Keratinocyte (primary cell): ENCODE measurements at regions not wholly inside any gene's neighbourhood (a gene's known extent, or its start where the extent isn't known, plus 50 kb on each side); places are given as distances from the start of the nearest gene placed in this dataset.

Experiments used
- DNase-seq: peaks from one replicate; pipeline ENCODE4 v3.0.0-alpha.2; 2011; ENCODE audit warnings: low read depth, missing footprints, low spot score
- FAIRE-seq: peaks from 2 replicates; lab custom pipeline; 2011; peaks lifted over from hg19 to GRCh38; lab: Jason Lieb, UNC
- H2AFZ ChIP-seq: 2 replicates; pipeline ENCODE4 v1.6.0; 2012; ENCODE audit warnings: low read length, control low read depth, inconsistent platforms; ENCODE audit not compliant: control insufficient read depth
- H3K27ac ChIP-seq: 2 replicates; pipeline ENCODE4 v1.5.1; 2011; ENCODE audit warnings: low read length; ENCODE audit not compliant: control insufficient read depth, insufficient read depth
- H3K27me3 ChIP-seq: 3 replicates; pipeline ENCODE4 v1.6.0; 2011; ENCODE audit warnings: low read length; ENCODE audit not compliant: control insufficient read depth, insufficient read depth; ENCODE audit errors: extremely low read depth
- H3K36me3 ChIP-seq, 2 experiments: 2 replicates in 1 of 2; 3 replicates in 1 of 2; pipeline ENCODE4 v1.5.1; 2011; ENCODE audit warnings: low read length in 2 of 2, mild to moderate bottlenecking in 1 of 2; ENCODE audit not compliant: control insufficient read depth in 2 of 2, insufficient read depth in 2 of 2; ENCODE audit errors: extremely low read depth in 1 of 2
- H3K4me1 ChIP-seq: 3 replicates; pipeline ENCODE4 v1.5.1; 2011; ENCODE audit warnings: low read length; ENCODE audit not compliant: control insufficient read depth, insufficient read depth; ENCODE audit errors: extremely low read depth
- H3K4me2 ChIP-seq: 3 replicates; pipeline ENCODE4 v1.6.0; 2011; ENCODE audit warnings: low read depth, low read length; ENCODE audit not compliant: control insufficient read depth, insufficient read depth; ENCODE audit errors: extremely low read depth
- H3K4me3 ChIP-seq, 3 experiments: fragments of 200-600 bp in 1 of 3; sonication (generic) in 1 of 3; 2 replicates in 2 of 3; 3 replicates in 1 of 3; pipeline ENCODE4 v1.5.1; 2011 to 2016; ENCODE audit warnings: low read length in 3 of 3, mild to moderate bottlenecking in 3 of 3, control low read depth in 2 of 3, inconsistent platforms in 1 of 3, low read depth in 1 of 3, mixed read lengths in 1 of 3, mixed run types in 1 of 3, moderate library complexity in 1 of 3; ENCODE audit not compliant: control insufficient read depth in 2 of 3, insufficient read depth in 2 of 3; ENCODE audit errors: extremely low read depth in 1 of 3
- H3K79me2 ChIP-seq: 2 replicates; pipeline ENCODE4 v1.6.0; 2012; ENCODE audit warnings: low read length; ENCODE audit not compliant: control insufficient read depth, insufficient read depth
- H3K9ac ChIP-seq: 3 replicates; pipeline ENCODE4 v1.6.0; 2011; ENCODE audit warnings: low read length; ENCODE audit not compliant: control insufficient read depth, insufficient read depth; ENCODE audit errors: extremely low read depth
- H3K9me1 ChIP-seq: 3 replicates; pipeline ENCODE4 v1.6.0; 2011; ENCODE audit warnings: low read length; ENCODE audit not compliant: control insufficient read depth, insufficient read depth; ENCODE audit errors: extremely low read depth
- H3K9me3 ChIP-seq: 2 replicates; pipeline ENCODE4 v1.5.1; 2012; ENCODE audit warnings: low read depth, low read length; ENCODE audit not compliant: control insufficient read depth
- H4K20me1 ChIP-seq: 3 replicates; pipeline ENCODE4 v1.6.0; 2011; ENCODE audit warnings: low read length; ENCODE audit not compliant: control insufficient read depth, insufficient read depth; ENCODE audit errors: extremely low read depth
- CTCF ChIP-seq, 3 experiments: IDR thresholded peaks in 1 of 3; conservative IDR thresholded peaks in 1 of 3; optimal IDR thresholded peaks in 1 of 3; 2 replicates in 2 of 3; 3 replicates in 1 of 3; pipeline versions ENCODE3 to v1.5.1; 2011; ENCODE audit warnings: low read length in 3 of 3, mild to moderate bottlenecking in 3 of 3, moderate library complexity in 2 of 3, control low read depth in 1 of 3, inconsistent platforms in 1 of 3; ENCODE audit not compliant: insufficient read depth in 2 of 3; ENCODE audit errors: extremely low read depth in 1 of 3
- EZH2 ChIP-seq: IDR thresholded peaks from one replicate; pipeline ENCODE4 v1.6.1; 2012; ENCODE audit warnings: inconsistent platforms, mild to moderate bottlenecking, low read length, moderate library complexity
- dilution Hi-C: fragments of 300-500 bp; cut with MboI; formaldehyde crosslinking; loops from one replicate; pipeline ENCODE4 v1.7.0; 2020; ENCODE audit warnings: low sequenced_read_pairs; ENCODE audit not compliant: extremely low pct_ligation_motif_present

GRCh38 chr18:24799176-24799575 is 338.7 kb downstream of the HRH4 start:
- Histone ChIP-seq H3K79me2 (no peaks in the 10 kb centered on the region), H3K4me3 (no peak overlapping the region), H3K9ac (no peak overlapping the region), H3K4me1 (no peaks in the 10 kb centered on the region), H3K9me1 (no peaks in the 10 kb centered on the region), H2AFZ (no peak overlapping the region), H3K27me3 (no peaks in the 10 kb centered on the region), H3K27ac (no peak overlapping the region), H3K36me3 (no peaks in the 10 kb centered on the region), H4K20me1 (no peaks in the 10 kb centered on the region), H3K9me3 (no peaks in the 10 kb centered on the region), H3K4me2 (no peak overlapping the region)
- DNase-seq, result no peak
- dilution Hi-C loops, result no loop called here
- TF ChIP-seq CTCF (optimal IDR thresholded peaks at IDR 0.05 in 1 of 3, IDR thresholded peaks at IDR 0.05 in 1 of 3, conservative IDR thresholded peaks at IDR 0.05 in 1 of 3; ENCODE audit: extremely low read depth in 1 of 3, insufficient read depth in 2 of 3, low read length in 3 of 3), result peak in 1 of 3 experiments; percentile 6
- no peak for TF ChIP-seq EZH2
- no peak for FAIRE-seq

DNA sequence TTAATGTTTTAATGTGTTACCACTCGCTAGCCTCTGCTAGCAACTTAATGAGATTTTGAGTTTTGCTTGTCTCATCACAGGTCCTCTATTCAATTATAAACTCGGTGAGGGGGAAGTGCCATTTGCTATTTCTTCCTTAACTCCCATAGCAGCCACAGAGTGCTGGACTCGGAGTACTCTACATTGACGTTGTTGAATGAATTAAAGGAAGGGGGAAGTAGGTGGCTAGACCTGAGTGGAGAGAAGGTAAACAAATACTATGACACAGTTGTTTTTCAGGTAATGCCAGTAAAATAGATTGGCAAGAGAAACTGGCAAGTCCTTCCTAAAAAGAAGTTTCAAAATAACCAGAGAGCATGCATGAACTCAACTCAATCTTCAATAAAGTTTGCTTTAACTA is 339.3 kb downstream of the HRH4 start:
- Histone ChIP-seq H3K36me3 (no peaks in the 10 kb centered on the region), H3K9ac (no peak overlapping the region), H4K20me1 (no peaks in the 10 kb centered on the region), H3K4me3 (no peak overlapping the region), H3K27ac (no peak overlapping the region), H3K4me2 (no peak overlapping the region), H3K9me3 (no peaks in the 10 kb centered on the region), H3K9me1 (no peaks in the 10 kb centered on the region), H3K27me3 (no peaks in the 10 kb centered on the region), H3K4me1 (no peaks in the 10 kb centered on the region), H3K79me2 (no peaks in the 10 kb centered on the region), H2AFZ (no peak overlapping the region)
- DNase-seq (no peak), FAIRE-seq (no peak)
- dilution Hi-C loops, result no loop called here
- TF ChIP-seq CTCF (optimal IDR thresholded peaks at IDR 0.05 in 1 of 3, IDR thresholded peaks at IDR 0.05 in 1 of 3, conservative IDR thresholded peaks at IDR 0.05 in 1 of 3; ENCODE audit: extremely low read depth in 1 of 3, insufficient read depth in 2 of 3, low read length in 3 of 3), result no peak
- no peak for TF ChIP-seq EZH2
